ENCODE measurements at regions not wholly inside any gene's neighbourhood (a gene's known extent, or its start where the extent isn't known, plus 50 kb on each side); places are given as distances from the start of the nearest gene placed in this dataset.
A peak's percentile ranks its signal among the peaks of the same experiment; 100 is the strongest.

- DNase-seq (ENCODE audit: low spot score in 2 of 2) (no peak), FAIRE-seq (no peak)
Measured at GRCh38 chr2:42916324-42916723, 123.9 kb upstream of the HAAO start.

DNA sequence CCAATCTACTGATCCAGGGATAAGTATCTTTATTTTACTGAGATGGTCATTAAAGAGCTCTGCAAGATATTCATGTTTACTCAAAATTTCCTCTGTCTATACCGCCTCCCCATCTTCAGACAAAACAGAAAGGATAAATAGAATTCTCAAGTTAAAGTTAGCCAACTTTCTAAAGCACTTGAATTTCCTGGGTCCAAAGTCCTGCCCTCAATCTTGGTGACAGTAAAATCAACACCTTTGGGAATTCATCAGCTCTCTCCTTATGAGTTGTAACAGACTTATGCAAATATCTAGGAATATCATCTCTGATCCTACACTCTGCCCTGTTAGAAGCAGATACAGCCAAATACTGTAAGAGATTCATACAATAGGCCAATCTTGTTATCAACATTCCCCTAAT, 122.5 kb upstream of the HAAO start:
- FAIRE-seq: no peak
- DNase-seq (ENCODE audit: low spot score in 2 of 2): no peak

DNA sequence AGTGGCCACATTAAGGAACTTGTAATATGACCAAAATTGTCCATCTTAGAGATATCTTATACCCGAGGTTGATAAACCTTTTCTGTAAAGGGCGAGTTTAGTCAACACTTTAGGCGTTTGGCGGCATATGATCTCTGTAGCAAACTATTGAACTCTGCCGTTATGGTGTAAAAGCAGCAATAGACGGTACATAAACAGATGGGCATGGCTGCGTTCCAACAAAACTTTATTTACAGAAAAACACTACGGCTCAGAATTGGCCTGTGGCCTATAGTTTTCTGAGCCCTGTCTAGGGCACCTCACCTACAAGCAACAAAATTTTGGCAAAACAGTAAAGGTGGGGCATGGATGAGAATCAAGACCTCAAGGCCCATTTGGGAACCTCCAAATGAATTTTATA, 121.9 kb upstream of the HAAO start:
- DNase-seq (ENCODE audit: low spot score in 2 of 2): no peak
- FAIRE-seq: no peak

DNA sequence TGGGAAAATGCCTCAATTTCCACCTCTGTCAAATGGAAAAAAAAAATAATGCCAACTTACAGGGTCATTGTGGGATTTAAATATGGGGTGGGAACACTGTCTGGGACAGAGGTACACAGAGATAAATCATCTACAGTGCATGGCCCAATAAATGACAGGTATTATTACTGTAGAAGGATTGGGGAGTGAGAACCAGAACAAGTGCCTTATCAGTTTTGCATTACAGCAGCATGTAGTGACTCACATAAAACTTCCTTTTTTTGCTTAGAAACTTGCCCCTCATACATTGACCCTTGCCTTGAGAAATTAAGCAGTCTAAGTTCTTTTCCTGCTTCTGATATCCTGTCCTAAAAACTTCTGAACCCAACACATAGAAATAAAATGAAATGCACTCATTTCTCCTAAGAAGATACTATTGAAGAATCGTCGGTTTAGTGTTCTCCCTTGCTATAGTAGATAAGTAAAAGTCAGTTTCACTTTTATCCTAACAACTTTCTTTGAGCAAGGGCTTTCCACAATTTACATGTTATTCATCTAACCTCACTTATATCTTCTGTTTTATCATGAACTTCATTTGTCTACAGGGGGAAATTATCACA, 121.0 kb upstream of the HAAO start:
- DNase-seq (ENCODE audit: low spot score in 2 of 2): no peak
- FAIRE-seq: no peak

DNA sequence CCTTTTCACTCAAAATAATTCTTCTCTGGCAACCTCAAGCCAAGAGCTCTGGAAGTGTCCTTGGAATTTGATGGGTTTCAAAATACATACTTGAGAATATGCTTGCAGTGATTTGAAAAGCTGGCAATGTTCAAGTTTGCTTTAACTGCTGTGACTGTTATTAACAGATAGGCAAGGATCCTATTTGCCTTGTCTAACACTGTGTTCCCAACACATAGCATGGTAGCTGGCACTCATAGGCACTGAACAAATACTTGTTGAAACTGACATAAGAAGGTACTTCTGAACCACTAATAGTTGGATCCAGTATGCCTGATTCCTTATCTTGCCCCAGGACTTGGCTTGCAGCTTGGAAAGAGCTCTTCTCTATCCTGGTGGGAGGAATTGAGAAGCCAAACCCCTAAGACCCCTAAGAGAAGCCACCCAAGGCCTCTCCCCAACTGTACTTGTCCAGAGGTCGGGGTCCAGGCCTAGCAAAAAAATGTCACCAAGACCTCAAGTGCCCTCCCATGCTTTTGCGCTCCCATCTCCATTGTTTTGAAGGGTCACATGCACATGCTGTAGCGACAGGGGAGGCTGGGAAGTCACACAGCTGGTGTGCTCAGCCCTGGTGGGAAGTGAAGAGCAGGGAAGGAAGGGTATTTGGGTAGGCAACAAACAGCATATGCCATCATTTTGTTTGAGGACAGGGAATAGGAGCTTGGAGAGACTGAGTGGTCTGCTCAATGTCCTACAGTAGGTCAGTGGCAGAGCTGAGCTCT, 118.4 kb upstream of the HAAO start:
- FAIRE-seq (no peak), DNase-seq (ENCODE audit: low spot score in 2 of 2) (no peak)

DNA sequence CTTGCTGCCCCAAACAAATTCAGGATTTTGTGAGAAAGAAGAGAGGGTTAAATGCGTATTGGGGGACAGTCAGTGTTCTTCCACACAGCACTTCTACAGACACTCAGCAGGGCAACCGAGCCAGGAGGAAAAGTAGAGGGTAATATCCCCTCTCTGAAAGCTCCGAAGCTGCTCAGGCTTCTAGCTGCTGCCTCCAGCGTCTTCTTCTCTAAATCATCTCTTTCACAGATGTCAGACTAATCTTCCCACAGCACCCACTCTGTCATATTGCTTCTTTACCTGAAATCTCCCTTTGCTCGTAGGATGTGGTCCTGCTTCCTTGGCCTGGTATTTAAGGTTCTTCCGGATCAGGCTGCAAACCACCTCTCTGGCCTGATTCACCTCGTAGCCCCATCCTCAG, 117.6 kb upstream of the HAAO start:
- FAIRE-seq (no peak), DNase-seq (ENCODE audit: low spot score in 2 of 2) (no peak)

GRCh38 chr2:42908518-42909200, 116.3 kb upstream of the HAAO start:
- no peak for FAIRE-seq
- DNase-seq (ENCODE audit: low spot score in 2 of 2): no peak

DNA sequence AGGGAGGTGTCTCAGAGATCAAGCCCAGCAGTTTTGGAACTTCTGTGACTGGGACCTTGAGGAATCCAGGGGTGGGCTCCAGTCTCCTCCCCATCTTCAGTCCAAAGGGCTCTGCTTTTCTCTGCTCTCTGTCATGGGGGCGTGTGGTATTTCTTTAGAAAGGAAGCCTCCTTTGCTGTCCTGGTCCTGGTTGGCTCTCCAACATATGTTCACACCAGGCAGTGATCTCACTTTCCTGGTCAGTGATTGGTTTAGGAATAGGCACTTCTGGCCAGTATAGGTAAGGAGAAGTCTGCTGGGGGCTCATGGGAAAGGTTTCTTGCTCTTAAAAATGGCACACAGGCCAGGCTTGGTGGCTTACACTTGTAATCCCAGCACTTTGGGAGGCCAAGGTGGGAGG, 115.5 kb upstream of the HAAO start:
- FAIRE-seq: no peak

DNA sequence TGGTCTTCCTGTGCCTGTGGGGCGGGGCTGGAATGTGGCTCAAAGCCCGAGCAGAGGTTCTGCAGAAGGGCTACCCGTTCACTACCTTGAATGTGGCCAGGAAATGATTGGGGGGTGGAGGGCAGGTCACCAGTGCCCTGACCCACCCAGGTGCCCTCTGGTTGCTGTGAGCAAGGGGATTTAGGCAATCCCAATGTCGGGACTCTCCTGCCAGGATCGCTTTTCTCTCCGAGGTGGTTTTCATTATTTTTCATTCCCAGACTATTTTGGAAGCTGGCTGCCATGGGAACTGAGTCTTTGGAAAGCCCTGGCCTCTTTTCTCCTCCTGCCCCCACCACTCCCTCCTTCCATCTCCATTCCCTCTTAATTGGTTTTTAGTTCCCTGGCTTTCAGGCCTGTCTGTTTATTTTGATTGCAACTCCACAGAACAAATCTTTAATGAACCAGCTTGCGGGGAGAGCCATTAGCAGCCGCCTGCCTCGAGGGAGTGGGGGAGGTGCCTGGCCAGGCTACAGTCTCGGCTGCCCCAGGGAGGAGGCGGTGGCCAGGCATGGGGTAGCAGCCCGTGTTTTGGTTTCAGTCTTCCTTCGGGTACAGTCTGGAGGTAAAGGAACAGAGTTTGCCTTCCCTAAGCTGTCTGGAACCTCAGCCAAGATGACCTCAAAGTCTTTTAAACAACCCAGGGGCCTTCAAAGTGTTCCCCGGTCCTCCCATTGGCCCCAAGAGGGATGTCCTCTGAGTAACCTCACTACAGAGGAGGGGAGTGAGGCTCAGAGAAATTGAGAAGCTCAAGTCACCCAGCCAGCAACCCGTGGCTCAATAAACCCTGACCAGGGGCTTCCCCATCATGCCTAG, 114.4 kb upstream of the HAAO start:
- FAIRE-seq (no peak), DNase-seq (ENCODE audit: low spot score in 2 of 2) (peak in 1 of 2 donors; percentile 62)

More for the DNA sequence above, 115.5 kb upstream of the HAAO start:
- no peak for DNase-seq (ENCODE audit: low spot score in 2 of 2)

- no peak for DNase-seq (ENCODE audit: low spot score in 2 of 2)
- no peak for FAIRE-seq
Measured at GRCh38 chr2:42906111-42906556, 113.8 kb upstream of the HAAO start.

DNA sequence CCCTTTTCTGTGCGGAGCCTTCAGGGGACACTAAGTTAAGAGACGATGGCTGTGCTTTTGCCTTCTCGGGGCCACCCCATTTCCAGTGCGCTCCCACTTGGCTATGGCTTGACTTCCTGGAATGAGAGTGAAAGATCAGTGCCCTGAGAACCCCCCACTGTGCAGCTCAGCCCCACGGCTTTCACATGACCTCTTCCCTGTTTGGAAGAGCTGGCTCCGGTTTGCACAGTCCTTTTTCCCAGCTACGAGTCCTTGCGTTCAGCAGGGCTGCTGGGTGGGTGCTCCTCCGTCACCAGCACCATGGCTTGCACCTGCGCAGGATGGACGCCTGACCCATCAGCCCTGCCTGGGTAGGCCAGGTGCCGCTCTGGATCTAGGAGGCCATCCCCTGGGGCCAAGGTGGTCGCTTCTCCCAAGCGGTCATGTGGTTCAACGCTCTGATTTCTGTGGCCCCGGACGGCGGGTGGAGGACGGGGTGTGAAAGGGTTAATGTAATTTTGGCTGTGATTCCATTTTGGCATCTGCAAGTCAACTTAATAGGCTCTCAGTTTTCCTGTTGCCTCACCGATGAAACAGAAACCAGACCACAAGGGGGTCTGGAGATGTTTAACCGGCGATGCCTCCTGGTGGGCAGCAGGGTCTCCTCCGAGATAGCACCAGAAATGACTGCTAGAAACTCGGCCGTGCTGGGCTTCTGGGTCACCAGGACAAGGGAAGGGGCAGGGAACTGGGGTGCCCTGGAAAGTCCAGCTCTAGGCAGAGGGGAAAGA, 113.1 kb upstream of the HAAO start:
- FAIRE-seq (no peak), DNase-seq (ENCODE audit: low spot score in 2 of 2) (no peak)

DNA sequence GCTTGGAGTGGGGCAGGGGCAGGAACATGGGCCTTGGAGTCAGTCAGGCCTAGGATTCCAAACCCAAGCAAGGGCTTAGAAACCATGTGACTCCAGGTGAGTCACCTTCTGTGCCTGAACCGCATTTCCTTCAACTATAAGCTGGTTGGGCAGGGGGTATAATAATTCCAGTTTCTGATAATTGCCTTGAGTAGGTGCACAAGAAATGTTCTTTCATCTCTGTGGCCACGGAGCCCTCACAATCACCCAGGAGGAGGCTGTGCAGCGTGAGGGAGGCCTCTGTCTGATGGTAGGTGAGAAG, 112.1 kb upstream of the HAAO start:
- no peak for FAIRE-seq
- DNase-seq (ENCODE audit: low spot score in 2 of 2): no peak

DNA sequence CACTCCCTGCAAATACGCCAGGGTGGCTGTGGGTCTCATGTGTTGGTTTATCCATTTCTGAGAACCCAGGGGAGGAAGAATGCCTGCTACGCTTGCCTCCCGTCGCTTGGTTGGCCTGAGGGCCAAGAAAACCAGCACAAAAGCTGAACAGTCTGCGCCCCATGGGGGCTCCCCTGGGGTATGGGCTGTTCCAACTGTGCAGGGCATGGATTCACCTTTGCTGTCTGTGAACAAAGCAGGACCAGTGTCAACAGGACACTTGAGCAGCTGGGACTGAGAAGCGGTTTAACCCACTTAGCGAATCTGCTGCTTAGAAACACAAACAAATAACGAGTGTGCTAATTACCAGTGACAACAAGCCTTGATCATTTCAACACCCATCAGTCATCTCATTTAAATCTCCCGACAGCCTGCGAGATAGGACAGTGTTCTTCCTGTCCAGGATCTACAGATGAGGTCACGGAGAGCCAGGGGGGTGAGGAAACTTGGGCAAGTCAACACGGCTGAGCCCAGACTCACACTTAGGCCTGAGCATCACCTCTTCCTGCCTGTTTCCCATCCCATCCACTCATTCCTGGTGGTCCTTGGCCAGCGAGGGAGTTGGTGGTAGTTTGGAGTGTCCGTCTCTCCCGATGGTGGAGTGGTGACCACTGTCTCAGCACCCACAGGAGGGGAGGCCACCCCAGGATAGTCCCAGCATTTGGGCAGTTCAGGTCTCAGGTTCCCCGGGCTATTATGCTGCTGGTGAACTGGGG, 111.6 kb upstream of the HAAO start:
- FAIRE-seq (no peak), DNase-seq (ENCODE audit: low spot score in 2 of 2) (no peak)

- DNase-seq (ENCODE audit: low spot score in 2 of 2): no peak
- no peak for FAIRE-seq
Measured at GRCh38 chr2:42902939-42903709, 110.7 kb upstream of the HAAO start.

DNA sequence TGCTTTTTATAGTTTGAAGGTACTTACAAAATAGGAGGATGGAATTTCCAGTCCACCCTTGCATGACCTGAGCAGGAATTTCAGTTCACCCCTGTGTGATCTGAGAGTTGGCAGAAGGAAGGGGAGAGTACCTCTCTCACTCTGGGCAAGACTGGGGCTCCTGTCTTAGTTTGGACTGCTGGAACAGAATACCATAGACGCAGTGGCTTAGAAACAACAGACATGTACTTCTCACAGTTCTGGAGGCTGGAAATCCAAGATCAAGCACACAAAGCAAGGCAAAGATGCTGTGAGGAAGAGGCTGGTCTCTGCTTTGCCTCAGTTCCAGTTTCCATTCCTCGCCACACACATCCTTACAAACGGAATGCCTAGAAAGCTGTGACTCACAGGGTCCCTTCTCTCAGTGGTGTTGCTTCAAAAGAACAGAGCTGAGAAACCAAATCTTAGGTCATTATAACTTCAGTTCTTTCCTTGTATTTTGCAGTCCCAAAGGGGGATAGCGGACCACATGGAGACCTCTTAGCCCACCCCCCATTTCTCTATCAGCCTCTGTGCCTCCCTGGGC, 108.8 kb upstream of the HAAO start:
- FAIRE-seq: no peak

DNA sequence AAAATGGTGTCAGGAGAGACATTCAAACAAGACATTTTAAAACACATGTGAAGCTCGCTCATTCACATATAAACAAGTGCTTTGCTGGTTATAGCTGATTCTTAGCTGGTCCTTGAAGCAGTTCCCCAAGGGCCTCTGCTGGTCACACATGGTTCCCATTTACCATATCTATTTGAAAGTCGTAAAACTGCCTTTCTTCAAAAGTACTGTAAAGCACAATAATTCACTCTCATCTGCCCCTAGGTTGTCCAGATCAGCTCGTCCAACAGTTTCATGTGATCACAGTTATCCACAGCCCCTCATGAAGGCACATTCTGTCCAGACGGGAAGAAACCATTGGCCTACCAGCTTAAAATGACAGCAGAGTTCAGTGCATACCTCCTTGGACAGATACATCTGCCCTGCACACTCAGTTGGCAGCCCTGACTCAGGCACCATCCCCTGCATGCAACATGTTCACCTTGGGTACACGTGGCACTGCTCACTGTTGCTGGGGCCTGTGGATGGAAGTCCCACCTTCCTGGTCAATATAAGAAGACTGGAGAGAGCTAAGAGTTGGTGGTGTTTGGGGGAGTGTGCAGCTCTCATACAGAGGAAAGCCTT, 108.0 kb upstream of the HAAO start:
- DNase-seq (ENCODE audit: low spot score in 2 of 2): no peak
- FAIRE-seq: no peak

More for the DNA sequence above, 108.8 kb upstream of the HAAO start:
- no peak for DNase-seq (ENCODE audit: low spot score in 2 of 2)

- no peak for FAIRE-seq
- no peak for DNase-seq (ENCODE audit: low spot score in 2 of 2)
Measured at GRCh38 chr2:42897358-42897757, 105.0 kb upstream of the HAAO start.

GRCh38 chr2:42895791-42896135, 103.4 kb upstream of the HAAO start:
- FAIRE-seq (no peak), DNase-seq (ENCODE audit: low spot score in 2 of 2) (no peak)

All from frontal cortex (tissue), 3 donors.